ENCODE measurements at regions not wholly inside any gene's neighbourhood (a gene's known extent, or its start where the extent isn't known, plus 50 kb on each side); places are given as distances from the start of the nearest gene placed in this dataset.

DNA sequence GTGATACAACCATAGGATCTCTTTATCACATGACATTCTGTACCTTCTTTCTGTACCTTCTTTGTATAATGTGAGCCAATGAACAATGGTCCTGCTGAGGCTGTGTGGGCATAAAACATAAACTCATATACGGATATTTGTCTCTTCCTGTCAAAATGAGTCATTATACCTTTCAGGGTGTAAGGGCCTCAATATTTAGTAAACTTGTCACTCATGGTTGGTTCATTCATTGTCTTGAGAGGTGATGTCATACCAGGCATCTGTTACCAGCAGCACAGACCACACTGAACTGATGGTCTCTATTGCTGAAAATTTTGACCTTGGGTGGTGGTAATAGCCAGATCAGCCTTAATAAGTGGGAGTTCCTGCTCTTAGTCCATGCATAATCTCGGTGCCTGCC lies 287.6 kb upstream of the TPK1 start:
- no peak for ATAC-seq

GRCh38 chr7:145106001-145106400 lies 270.1 kb upstream of the TPK1 start:
- Histone ChIP-seq H3K9ac (ENCODE audit: low read length) (no peak overlapping the region), H3K79me2 (ENCODE audit: insufficient read depth, low read length) (no peaks in the 10 kb centered on the region), H3K9me3 (ENCODE audit: control insufficient read depth in 1 of 2, insufficient read depth in 1 of 2, low read depth in 1 of 2, low read length in 2 of 2) (no peaks in the 10 kb centered on the region), H3K27me3 (ENCODE audit: insufficient read depth, low read length) (no peaks in the 10 kb centered on the region), H4K20me1 (ENCODE audit: insufficient read depth) (no peaks in the 10 kb centered on the region), H3K27ac (ENCODE audit: low read depth, low read length) (no peak overlapping the region), H3K36me3 (ENCODE audit: control insufficient read depth in 1 of 2, insufficient read depth in 2 of 2, low read length in 2 of 2) (no peaks in the 10 kb centered on the region), H2AFZ (ENCODE audit: low read depth, low read length, poor library complexity, severe bottlenecking) (no peak overlapping the region), H3K4me1 (ENCODE audit: control insufficient read depth in 1 of 2, insufficient read depth in 2 of 2, low read length in 2 of 2) (no peaks in the 10 kb centered on the region), H3K9me2 (ENCODE audit: insufficient read depth) (no peaks in the 10 kb centered on the region), H3K4me3 (replicated peaks in 1 of 2; ENCODE audit: low read depth in 1 of 2, low read length in 2 of 2) (no peak overlapping the region), H3K4me2 (ENCODE audit: low read length) (no peak overlapping the region)
- ChIA-PET POLR2A (no interaction called here), RAD21 (ENCODE audit: low non-redundant PET in 1 of 2, low total read pairs in 2 of 2, uncharacterized antibody in 2 of 2, unreplicated experiment in 2 of 2) (no interaction called here), CTCF (no interaction called here)
- no peak for DNase-seq (ENCODE audit: low read depth, low spot score)
- ATAC-seq: no peak
- TF ChIP-seq ZBTB33 (IDR thresholded peaks at IDR 0.05; ENCODE audit: extremely low read depth, insufficient replicate concordance, low read length) (no peak), ZFX (IDR thresholded peaks at IDR 0.05) (no peak), ELF1 (IDR thresholded peaks at IDR 0.05; ENCODE audit: borderline replicate concordance, low read depth) (no peak), RAD21 (IDR thresholded peaks at IDR 0.05; ENCODE audit: low read depth) (no peak), JUND (IDR thresholded peaks at IDR 0.05) (no peak), CBX3 (IDR thresholded peaks at IDR 0.05; ENCODE audit: low read depth) (no peak)
- TF ChIP-seq, protein P1, sequence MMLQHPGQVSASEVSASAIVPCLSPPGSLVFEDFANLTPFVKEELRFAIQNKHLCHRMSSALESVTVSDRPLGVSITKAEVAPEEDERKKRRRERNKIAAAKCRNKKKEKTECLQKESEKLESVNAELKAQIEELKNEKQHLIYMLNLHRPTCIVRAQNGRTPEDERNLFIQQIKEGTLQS (IDR thresholded peaks at IDR 0.05): no peak
- TF ChIP-seq, protein P2, sequence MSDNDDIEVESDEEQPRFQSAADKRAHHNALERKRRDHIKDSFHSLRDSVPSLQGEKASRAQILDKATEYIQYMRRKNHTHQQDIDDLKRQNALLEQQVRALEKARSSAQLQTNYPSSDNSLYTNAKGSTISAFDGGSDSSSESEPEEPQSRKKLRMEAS (IDR thresholded peaks at IDR 0.05): no peak
- no TSS peak for BruUV-seq (replicated peaks)
- intact Hi-C loops (cut with micrococcal nuclease): no loop called here

More for the DNA sequence above, 287.6 kb upstream of the TPK1 start:
- POLR2A ChIA-PET: no interaction called here
- Histone ChIP-seq H3K79me2 (ENCODE audit: insufficient read depth, low read length) (no peaks in the 10 kb centered on the region), H3K4me2 (ENCODE audit: low read length) (no peak overlapping the region), H3K27me3 (ENCODE audit: insufficient read depth, low read length) (no peaks in the 10 kb centered on the region), H3K9ac (ENCODE audit: low read length) (no peak overlapping the region), H3K27ac (ENCODE audit: low read depth, low read length) (no peak overlapping the region), H2AFZ (ENCODE audit: low read depth, low read length, poor library complexity, severe bottlenecking) (no peak overlapping the region), H3K9me3 (ENCODE audit: control insufficient read depth in 1 of 2, insufficient read depth in 1 of 2, low read depth in 1 of 2, low read length in 2 of 2) (no peaks in the 10 kb centered on the region), H3K4me1 (ENCODE audit: control insufficient read depth in 1 of 2, insufficient read depth in 2 of 2, low read length in 2 of 2) (no peaks in the 10 kb centered on the region), H3K9me2 (ENCODE audit: insufficient read depth) (no peaks in the 10 kb centered on the region), H3K36me3 (ENCODE audit: control insufficient read depth in 1 of 2, insufficient read depth in 2 of 2, low read length in 2 of 2) (no peaks in the 10 kb centered on the region), H4K20me1 (ENCODE audit: insufficient read depth) (no peaks in the 10 kb centered on the region), H3K4me3 (replicated peaks in 1 of 2; ENCODE audit: low read depth in 1 of 2, low read length in 2 of 2) (no peak overlapping the region)
- BruUV-seq (replicated peaks): no TSS peak
- no peak for TF ChIP-seq RAD21 (IDR thresholded peaks at IDR 0.05; ENCODE audit: low read depth)
- RAD21 ChIA-PET (ENCODE audit: low non-redundant PET in 1 of 2, low total read pairs in 2 of 2, uncharacterized antibody in 2 of 2, unreplicated experiment in 2 of 2): no interaction called here
- intact Hi-C loops (cut with micrococcal nuclease): no loop called here
- CTCF ChIA-PET: no interaction called here
- no peak for DNase-seq (ENCODE audit: low read depth, low spot score)

All from HCT116 (cell line).